ENCODE measurements at regions not wholly inside any gene's neighbourhood (a gene's known extent, or its start where the extent isn't known, plus 50 kb on each side); places are given as distances from the start of the nearest gene placed in this dataset.
"Not testable (repeated sequence)": the region's sequence is repeated elsewhere in the genome, so short reads cannot be mapped to it uniquely, and the experiment has no call there.

DNA sequence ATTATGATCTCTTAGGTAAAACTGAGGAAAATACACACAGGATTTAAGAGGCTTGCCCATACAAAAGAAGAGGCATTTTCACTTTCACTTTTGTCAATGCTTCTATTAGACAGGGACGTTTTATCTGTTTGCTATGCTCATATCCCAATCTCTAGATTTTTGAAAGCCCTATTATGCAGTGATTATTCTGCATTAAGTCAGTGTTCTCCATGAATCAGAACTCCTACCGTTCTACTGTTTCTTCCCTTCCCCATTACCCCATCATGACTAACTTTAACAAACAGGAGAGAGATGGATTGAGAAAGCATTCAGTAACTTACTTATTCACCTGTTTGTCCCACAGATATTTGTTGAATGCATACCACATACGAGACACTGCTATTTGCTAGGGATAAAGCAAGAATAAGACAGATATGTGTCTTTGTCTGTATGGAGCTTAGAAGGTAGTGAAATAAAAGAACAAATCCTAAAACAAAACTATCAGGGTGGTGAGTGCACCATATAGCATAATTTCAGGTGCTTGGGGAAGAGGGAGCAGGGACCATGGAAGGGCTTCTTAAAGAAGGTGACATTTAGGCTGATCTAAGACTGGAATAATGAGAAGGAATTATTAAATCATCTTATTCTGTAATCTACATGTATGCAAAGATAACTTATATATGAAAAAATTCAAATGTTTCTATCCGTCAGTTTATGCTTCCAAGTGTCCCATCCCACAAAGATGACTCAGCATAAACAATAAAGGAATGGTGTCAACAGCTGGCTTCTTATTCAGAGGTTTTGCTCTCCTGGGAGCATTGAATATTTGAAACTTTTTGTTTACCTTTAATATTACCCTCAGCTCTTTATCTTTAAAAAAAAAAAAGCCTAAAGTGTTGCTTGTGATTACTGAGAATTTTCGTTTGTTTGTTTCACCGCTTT lies 328.1 kb downstream of the HINT1 start:
- peak; percentile 2 for DNase-seq

- not testable (repeated sequence) for DNase-seq
These were observed 347.3 kb downstream of the HINT1 start for GRCh38 chr5:130817598-130818384.

- no peak for DNase-seq
These were observed 349.8 kb downstream of the HINT1 start for GRCh38 chr5:130815246-130815645.

GRCh38 chr5:130808691-130809090 lies 356.4 kb downstream of the HINT1 start:
- DNase-seq, result no peak

GRCh38 chr5:130805648-130806047 lies 359.4 kb downstream of the HINT1 start:
- no peak for DNase-seq

DNA sequence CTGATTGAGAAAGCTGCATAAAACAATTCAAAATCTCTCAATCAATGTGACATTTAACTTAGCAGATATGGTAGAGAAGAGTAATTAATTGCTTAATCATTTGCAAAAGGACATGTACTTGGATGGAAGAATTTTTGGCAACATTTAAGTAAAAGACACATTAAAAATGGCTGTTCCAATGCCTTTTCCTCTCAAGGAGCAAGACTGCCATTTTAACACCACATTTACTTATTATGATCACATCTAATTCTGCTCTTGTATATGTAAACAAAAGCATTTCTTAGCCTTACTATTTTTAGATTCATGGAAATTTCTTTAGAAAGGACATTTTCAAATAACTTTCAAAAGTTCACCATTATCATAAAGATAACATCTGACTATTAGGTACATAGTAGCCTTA lies 360.0 kb downstream of the HINT1 start:
- no peak for DNase-seq

DNA sequence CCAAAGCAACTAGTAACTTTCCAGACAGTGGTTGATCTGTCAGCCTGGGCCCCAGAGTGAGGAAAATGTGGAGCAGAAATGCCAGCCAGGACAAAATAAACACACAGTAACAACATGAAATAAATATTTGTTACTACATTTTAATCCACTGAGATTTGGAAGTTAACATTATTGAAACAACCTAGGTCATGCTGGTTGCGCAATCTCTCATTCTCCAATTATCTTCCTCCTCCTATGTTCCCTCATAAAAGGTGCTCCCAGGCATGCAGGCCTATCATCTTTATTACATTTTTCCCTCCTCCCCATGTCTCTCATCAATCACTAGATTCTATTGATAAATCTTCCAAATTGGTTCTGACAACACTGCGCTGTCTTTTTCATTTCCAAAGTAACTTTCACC lies 363.1 kb downstream of the HINT1 start:
- no peak for DNase-seq

GRCh38 chr5:130799015-130799414 lies 366.0 kb downstream of the HINT1 start:
- no peak for DNase-seq

- no peak for DNase-seq
These were observed 367.8 kb downstream of the HINT1 start for GRCh38 chr5:130797303-130797702.

- no peak for DNase-seq
These were observed 368.2 kb downstream of the HINT1 start for GRCh38 chr5:130796902-130797301.

GRCh38 chr5:130796032-130796431 lies 369.0 kb downstream of the HINT1 start:
- no peak for DNase-seq

DNA sequence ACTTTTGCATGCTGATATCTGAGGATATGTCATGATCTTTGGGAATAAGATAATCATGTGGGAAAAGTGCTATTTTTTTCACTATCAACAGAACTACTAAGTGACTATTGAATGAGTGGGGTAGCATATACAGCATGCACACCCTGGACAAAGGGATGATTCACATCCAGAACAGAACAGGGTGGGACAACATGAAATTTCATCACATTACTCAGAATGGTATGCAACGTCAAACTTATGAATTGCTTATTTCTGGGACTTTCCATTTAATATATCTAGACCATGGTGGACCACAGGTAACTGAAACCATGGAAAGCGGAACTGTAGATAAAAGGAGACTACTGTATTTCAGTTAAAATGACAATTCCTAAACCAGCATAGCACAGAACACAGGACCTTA lies 370.0 kb downstream of the HINT1 start:
- no peak for DNase-seq

- no peak for DNase-seq
These were observed 387.3 kb downstream of the HINT1 start for GRCh38 chr5:130777794-130778193.

GRCh38 chr5:130773813-130774212 lies 391.2 kb downstream of the HINT1 start:
- no peak for DNase-seq

DNA sequence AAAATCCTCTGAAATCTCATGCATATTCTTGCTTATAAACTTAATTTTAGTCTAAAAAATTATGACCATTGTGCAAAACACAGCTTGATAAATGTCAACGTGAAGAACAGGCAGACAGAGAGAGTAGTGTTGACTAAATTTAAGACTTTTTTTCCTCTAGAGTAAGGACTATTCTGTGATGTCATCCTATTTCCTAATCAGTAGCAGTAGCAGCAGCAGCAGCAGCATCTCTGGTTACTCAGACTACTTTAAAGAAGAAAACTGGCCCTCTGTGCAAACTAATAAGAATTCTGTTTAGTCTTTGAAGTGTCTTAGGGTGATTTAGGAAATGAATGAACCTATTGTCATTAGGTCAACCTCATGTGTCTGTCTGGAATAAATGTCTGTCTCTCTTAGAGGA lies 403.0 kb downstream of the HINT1 start:
- no peak for DNase-seq

- DNase-seq, result no peak
These were observed 406.0 kb downstream of the HINT1 start for GRCh38 chr5:130759061-130759460.

GRCh38 chr5:130747556-130747955 lies 417.5 kb downstream of the HINT1 start:
- DNase-seq, result no peak

GRCh38 chr5:130746641-130747040 lies 418.4 kb downstream of the HINT1 start:
- not testable (repeated sequence) for DNase-seq

DNA sequence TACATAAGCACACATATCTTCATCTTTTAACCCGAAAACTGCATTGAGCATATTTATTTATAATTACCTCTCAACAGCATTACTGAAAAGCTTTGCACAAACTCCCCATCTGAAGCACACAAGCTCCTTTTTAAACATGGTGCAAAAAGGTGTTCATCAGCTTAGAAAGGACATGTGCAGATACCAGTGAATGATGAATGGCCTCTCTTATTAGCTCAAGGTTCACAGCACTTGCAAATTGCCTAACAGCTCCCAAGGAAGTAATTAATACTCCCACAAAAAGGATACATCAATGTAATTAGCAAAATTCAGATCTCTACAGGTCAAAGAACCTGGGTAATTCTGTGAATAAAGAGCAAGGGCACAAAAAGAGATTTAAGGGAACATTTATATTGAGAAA lies 422.0 kb downstream of the HINT1 start:
- DNase-seq, result no peak

- no peak for DNase-seq
These were observed 424.9 kb downstream of the HINT1 start for GRCh38 chr5:130740047-130740569.

GRCh38 chr5:130731839-130732238 lies 433.2 kb downstream of the HINT1 start:
- no peak for DNase-seq

DNA sequence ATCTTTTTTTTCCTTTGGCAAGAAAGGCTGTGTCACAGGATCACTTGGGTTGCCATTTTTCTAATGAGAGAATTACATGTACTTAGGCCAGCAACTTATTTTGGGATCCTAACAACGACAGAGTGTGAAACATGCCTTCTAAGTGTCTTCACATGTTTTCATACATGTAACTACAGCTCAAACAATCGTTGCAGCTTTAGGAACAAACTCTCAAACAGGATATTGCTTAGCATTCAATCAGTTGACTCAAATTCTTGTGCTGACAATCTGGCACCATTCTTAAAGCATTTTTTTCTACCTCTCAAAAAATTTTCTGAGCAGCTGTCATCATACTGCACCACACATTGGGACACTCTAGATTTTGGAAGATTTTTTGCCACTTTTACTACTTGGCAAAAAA lies 435.5 kb downstream of the HINT1 start:
- no peak for DNase-seq

- DNase-seq, result no peak
These were observed 437.2 kb downstream of the HINT1 start for GRCh38 chr5:130727830-130728229.

All from skin of body (tissue), 1 donor.